ENCODE measurements at regions not wholly inside any gene's neighbourhood (a gene's known extent, or its start where the extent isn't known, plus 50 kb on each side); places are given as distances from the start of the nearest gene placed in this dataset.

GRCh38 chr9:101836021-101836420 is 97.6 kb upstream of the GRIN3A start:
- TF ChIP-seq REST (IDR thresholded peaks at IDR 0.05) = no peak
- no peak for TF ChIP-seq HNF4A (conservative IDR thresholded peaks at IDR 0.05)
- no peak for TF ChIP-seq MAX (IDR thresholded peaks at IDR 0.05)
- TF ChIP-seq RXRA (IDR thresholded peaks at IDR 0.05) = no peak
- TF ChIP-seq CTCF (IDR thresholded peaks at IDR 0.05; ENCODE audit: low read depth, low read length, missing input control) = no peak
- no peak for TF ChIP-seq TAF1 (conservative IDR thresholded peaks at IDR 0.05)
- TF ChIP-seq NR2F2 (IDR thresholded peaks at IDR 0.05) = no peak
- TF ChIP-seq HNF4G (IDR thresholded peaks at IDR 0.05) = no peak
- no peak for TF ChIP-seq RAD21 (IDR thresholded peaks at IDR 0.05)

Data from liver (tissue), 3 donors.